Activated T-cell treated with anti-CD3 and anti-CD28 coated beads, Interleukin-2, amount 50 U/mL, for 72 hours (primary cell): ENCODE measurements at regions not wholly inside any gene's neighbourhood (a gene's known extent, or its start where the extent isn't known, plus 50 kb on each side); places are given as distances from the start of the nearest gene placed in this dataset.

Source experiments
- ATAC-seq, 2 donors: fragments of 150-1000 bp; cut with Tn5 transposase; replicated peaks in 1 of 2; 2 replicates each; pipeline ENCODE4 v1.10.0; 2021; ENCODE audit warnings: moderate library complexity in 2 of 2, mild to moderate bottlenecking in 1 of 2
- DNase-seq, 2 donors: peaks; one replicate each; pipeline ENCODE4 v3.0.0; 2021 to 2022; ENCODE audit warnings: mixed read lengths in 1 of 2
- H3K27ac Mint-ChIP-seq: one replicate; pipeline ENCODE4 v1.8.0; 2022; ENCODE audit warnings: mild to moderate bottlenecking, moderate library complexity, mixed read lengths
- H3K27me3 Mint-ChIP-seq: one replicate; pipeline ENCODE4 v1.8.0; 2022; ENCODE audit warnings: low read depth, mixed read lengths
- H3K36me3 Mint-ChIP-seq, 2 donors: one replicate each; pipeline ENCODE4 v1.8.0; 2022; ENCODE audit warnings: mixed read lengths in 2 of 2, mild to moderate bottlenecking in 1 of 2; ENCODE audit not compliant: insufficient read depth in 2 of 2
- H3K4me1 Mint-ChIP-seq: one replicate; pipeline ENCODE4 v1.8.0; 2022; ENCODE audit warnings: low read depth, mixed read lengths
- H3K4me3 Mint-ChIP-seq, 2 donors: one replicate each; pipeline ENCODE4 v1.8.0; 2022; ENCODE audit warnings: mild to moderate bottlenecking in 2 of 2, mixed read lengths in 2 of 2, moderate library complexity in 2 of 2
- H3K9me3 Mint-ChIP-seq, 2 donors: one replicate each; pipeline ENCODE4 v1.8.0; 2022; ENCODE audit warnings: mixed read lengths in 2 of 2

DNA sequence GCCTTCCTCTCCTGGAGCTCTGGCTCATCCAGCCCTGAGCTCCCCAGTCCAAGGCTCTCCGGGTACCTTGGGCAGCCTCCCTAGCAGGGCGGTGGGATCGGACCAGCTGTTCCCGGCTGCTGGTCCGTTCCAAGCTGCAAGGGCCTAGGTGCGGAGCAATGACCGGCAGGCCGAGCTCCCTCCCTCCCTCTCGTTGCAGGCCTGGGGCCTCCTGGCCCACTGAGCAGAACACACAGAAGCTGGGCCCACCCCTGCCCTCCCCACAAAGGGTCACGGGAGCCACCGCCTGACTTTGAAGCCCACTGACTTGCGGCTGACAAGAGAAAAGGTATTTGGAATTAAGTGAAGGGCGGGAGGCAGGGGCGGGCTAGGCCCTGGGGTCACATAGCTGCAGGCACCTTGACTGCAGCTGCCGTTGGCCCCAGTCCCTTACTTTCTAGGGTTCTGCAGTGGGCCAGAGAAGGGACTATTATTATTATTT lies 104.7 kb upstream of the IER5L start:
- no peaks in the 10 kb centered on the region for H3K27me3 Mint-ChIP-seq
- no peak overlapping the region for H3K4me3 Mint-ChIP-seq
- no peaks in the 10 kb centered on the region for H3K9me3 Mint-ChIP-seq
- H3K27ac Mint-ChIP-seq, result no peak overlapping the region
- H3K4me1 Mint-ChIP-seq, result no peaks in the 10 kb centered on the region
- H3K36me3 Mint-ChIP-seq, result no peaks in the 10 kb centered on the region
- DNase-seq (no peak), ATAC-seq (no peak)

DNA sequence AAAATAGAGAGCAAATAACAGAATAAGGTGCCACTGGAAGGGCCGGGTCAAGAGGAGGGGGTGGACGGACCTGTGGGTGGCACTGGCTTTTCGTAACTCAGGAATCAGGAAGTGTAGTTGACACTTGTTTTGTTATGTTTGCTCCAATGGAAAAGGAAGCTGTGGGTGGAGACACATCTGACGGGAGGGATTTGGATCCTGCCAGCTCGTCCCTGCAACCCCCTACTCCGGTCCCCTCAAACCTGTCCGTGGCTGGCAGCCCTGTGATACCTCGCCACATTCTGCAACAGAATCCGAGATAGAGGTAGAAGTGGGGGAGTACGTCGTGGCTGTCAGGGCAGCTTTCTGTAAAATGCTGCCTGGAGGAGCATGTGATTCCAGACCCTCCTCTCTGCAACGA lies 104.2 kb upstream of the IER5L start:
- Mint-ChIP-seq H3K4me1 (no peaks in the 10 kb centered on the region), H3K36me3 (no peaks in the 10 kb centered on the region), H3K9me3 (no peaks in the 10 kb centered on the region), H3K27ac (no peak overlapping the region), H3K27me3 (no peaks in the 10 kb centered on the region), H3K4me3 (no peak overlapping the region)
- DNase-seq (no peak), ATAC-seq (no peak)

DNA sequence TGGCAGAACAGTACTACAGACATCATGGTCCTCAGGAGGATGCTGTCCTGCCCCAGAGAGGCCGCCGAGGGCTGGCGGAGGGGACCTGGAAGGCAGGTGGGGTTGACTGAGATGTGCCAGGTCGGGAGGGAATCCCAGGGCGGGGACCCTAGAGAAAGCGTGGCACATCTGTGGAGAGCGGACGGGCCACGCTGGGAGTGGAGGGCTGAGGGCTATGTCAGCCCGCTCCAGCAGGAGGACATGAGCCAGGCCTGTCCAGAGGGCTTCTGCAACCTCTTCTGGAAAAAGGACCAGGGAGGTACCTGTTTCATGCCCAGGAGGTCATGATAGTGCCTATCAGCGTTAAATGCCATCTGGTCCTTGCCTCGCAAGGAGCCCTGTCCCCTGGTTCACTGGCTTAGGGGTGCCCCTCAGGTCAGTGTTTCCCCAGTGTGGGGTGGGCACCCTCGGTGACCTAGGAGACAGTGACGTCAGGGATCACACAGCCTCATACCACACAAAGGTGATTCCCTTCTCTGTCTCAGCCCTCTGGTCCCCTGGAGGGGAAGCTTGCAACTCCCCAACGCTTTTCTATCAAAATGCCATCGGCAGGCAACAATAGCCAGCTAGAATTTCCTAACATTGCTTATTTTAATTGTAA lies 103.6 kb upstream of the IER5L start:
- no peak overlapping the region for H3K27ac Mint-ChIP-seq
- H3K27me3 Mint-ChIP-seq, result peaks cover 4% of the 10 kb centered on the region
- ATAC-seq (no peak), DNase-seq (no peak)
- no peak overlapping the region for H3K4me3 Mint-ChIP-seq
- H3K9me3 Mint-ChIP-seq, result no peaks in the 10 kb centered on the region
- H3K36me3 Mint-ChIP-seq, result no peaks in the 10 kb centered on the region
- H3K4me1 Mint-ChIP-seq, result no peaks in the 10 kb centered on the region

DNA sequence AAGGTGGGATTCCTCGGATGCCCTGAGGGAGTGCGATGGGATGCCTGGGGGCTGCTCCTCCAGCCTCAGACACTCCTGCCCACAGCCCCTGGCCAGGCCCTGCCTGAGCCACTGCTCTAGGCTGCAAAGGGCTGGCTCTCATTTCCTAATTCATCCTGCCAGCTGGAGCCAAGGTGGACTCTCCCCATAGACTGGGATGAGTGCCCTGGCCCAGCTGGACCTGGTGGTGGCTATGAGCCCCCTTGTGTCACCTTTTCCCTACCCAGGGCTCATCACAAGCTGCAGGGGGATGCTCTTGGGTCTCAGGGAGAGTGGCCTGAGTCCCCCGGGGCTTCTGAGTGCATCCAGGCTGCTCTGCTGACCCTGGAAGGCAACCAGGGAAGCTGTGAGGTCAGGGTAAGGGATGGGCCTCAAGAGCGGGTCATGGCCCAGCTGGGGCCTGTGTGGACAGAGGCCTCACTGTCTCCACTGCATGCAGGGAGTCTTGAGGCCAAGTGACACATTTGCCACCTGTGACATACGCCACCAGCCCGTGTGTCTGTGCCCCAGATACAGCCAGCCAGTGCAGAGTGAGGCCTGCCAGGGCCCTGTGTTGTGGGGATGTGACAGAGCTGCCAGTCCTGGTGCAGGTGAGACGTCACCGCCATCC lies 102.7 kb upstream of the IER5L start:
- H3K9me3 Mint-ChIP-seq, result no peaks in the 10 kb centered on the region
- no peaks in the 10 kb centered on the region for H3K36me3 Mint-ChIP-seq
- no peaks in the 10 kb centered on the region for H3K4me1 Mint-ChIP-seq
- H3K27ac Mint-ChIP-seq, result no peak overlapping the region
- no peak overlapping the region for H3K4me3 Mint-ChIP-seq
- H3K27me3 Mint-ChIP-seq, result peaks cover 6% of the 10 kb centered on the region
- ATAC-seq, result no peak
- DNase-seq, result no peak

DNA sequence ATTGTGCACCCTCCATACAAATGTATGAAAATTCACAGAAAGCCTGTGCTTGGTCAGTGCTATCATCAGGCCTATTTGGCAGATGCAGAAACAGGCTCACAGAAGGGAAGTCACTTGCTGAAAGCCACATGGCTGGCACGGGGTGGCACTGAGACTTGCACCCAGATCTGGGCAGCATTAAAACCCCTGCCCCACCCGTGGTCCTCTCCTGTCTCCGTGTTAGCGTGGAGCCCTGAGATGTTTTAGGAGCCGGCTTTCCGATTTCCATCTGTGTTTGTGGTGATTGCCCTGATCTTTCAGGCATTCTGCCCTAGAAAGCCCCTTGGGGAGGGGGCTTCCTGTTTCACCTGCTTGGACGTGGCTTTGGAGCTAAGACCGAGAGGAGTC lies 102.2 kb upstream of the IER5L start:
- Mint-ChIP-seq H3K36me3 (no peaks in the 10 kb centered on the region), H3K27ac (no peak overlapping the region), H3K4me3 (no peak overlapping the region), H3K9me3 (no peaks in the 10 kb centered on the region), H3K27me3 (peaks cover 6% of the 10 kb centered on the region), H3K4me1 (no peaks in the 10 kb centered on the region)
- DNase-seq (no peak), ATAC-seq (no peak)

DNA sequence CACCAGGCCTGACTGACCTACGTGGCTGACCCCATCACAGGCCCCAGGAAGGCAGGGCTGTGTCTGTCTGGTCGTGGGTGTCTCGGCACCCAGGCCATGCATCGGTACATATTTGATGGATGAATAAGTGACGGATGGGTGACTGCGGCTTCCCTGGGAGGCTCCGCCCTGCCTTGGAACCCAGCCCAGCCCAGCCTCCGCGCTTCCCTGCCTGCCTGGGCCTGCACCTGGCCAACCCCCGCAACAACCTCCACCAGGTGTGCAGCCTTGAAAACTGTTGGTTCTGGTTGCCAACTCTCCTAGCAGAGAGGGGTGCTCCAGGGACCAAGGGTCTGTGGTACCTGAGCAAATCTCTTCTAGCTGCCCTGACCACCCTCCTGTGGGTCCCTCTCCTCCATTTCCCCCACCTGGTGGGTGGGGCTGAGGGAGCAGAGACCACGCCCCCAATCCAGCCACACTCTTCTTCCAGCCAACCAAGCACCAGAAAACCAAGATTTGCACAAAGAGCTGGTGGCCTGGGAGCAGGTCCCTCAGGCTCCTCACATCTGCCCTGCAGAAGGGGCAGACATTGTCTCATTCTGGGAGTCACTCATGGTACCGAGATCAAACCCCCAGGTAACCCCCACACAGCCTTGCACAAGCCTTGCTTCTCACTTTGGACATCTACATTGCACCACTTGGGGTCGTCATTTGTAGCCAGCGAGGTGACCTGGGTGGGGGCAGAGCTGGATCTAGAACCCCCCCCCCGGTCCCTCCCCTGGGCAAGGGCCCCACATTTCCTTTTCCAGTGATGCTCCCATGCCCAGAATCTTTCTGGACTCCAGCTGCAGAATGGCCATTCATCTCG lies 100.6 kb upstream of the IER5L start:
- H3K4me1 Mint-ChIP-seq, result no peaks in the 10 kb centered on the region
- DNase-seq (no peak), ATAC-seq (no peak)
- no peak overlapping the region for H3K27ac Mint-ChIP-seq
- no peaks in the 10 kb centered on the region for H3K9me3 Mint-ChIP-seq
- no peak overlapping the region for H3K4me3 Mint-ChIP-seq
- no peaks in the 10 kb centered on the region for H3K36me3 Mint-ChIP-seq
- H3K27me3 Mint-ChIP-seq, result peaks cover 6% of the 10 kb centered on the region

DNA sequence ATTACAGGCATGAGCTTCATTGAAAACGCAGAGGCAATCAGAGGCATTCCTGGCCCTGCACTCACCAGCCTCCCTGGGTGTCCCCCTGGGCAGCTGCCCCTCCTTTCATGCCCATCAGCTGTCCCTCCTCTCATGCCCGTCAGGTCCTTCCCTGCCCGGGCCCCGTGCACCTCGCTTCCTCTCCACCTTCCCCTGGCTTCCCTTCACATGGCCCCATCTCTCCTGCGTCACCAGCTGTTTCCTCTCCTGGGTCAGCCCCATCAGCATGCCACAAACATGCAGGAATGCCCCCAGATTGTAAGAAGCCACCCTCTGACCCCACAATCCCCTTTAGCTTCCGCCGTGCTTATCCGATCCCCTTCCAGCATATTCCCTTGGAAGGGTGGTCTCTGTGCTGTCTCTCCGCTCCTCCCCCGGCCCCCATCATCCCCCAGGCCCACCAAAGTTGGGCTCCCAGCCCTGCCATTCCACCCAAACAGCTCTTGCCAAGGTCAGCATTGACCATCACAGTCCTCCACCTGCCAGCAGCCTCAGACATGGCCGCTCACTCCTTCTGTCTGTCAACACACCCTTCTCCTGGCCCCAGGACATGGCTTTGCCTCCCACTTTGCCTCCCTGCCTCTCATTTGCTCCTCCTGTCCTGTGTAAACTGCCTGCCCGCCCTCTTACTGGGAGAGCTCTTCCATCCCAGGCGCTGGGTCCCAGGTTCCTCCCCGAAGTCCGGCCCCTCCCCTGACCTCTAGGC lies 98.6 kb upstream of the IER5L start:
- ATAC-seq (no peak), DNase-seq (no peak)
- Mint-ChIP-seq H3K4me1 (peaks cover 8% of the 10 kb centered on the region), H3K4me3 (no peak overlapping the region), H3K36me3 (no peaks in the 10 kb centered on the region), H3K9me3 (no peaks in the 10 kb centered on the region), H3K27ac (no peak overlapping the region), H3K27me3 (peaks cover 6% of the 10 kb centered on the region)

DNA sequence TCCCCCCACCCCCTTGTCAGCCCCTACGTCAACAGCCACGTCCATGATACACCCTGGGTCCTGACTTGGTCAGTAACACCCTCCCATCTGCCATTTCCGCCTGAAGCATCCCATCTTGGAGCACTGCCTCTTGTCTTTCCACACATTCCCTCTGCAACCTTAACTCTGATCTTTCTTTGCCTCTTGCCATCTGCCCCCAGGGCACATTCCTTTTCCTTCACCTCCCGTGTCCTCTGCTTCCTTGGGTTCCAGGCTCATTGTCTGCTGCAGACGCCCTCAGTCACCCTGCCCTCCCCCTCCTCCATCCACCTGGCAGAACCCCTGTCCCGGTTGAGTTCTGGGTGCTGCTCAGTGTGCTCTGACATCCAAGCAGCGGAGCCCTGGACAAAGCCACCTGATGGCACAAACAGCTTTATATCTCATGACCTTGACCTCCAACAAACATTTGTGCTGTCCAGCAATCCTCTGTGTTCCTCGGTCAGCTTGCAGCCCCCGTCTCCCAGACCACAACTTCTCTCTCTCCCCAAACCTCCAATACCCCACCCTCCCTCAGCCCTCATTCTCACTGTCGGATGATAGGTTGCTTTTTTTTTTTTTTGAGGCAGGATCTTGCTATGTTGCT lies 97.7 kb upstream of the IER5L start:
- Mint-ChIP-seq H3K9me3 (no peaks in the 10 kb centered on the region), H3K27ac (no peak overlapping the region)
- DNase-seq, result no peak

DNA sequence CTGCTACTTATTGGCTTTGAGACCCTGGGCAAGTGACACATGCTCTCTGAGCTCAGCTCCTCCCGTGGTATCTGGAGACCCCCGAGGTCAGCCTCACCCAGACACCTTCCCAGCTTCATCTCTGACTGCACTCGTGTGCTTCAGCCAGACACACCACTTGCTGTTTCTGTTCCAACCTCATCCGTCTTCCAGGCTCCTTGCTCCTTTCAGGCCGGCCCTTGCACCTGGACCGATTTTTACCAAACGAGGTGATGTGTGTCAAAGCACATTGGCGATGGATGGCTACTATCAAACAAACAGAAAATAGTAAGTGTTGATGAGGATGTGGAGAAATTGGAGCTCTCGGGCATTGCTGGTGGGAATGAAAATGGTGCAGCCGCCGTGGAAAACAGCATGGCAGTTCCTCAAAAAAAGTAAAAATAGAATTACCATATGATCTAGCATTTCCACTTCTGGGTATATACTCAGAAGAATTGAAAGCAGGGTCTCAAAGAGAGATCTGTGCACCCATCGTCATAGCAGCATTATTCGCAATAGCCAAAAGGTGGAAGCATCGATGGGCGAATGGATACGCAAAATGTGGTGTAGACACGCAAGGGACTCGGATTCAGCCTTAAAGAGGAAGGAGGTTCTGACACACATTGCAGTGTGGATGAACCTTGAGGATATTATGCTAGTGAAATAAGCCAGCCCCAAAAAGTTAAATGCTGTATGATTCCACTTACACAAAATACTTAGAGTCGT lies 96.1 kb upstream of the IER5L start:
- Mint-ChIP-seq H3K9me3 (no peaks in the 10 kb centered on the region), H3K4me3 (no peak overlapping the region), H3K4me1 (peaks cover 28% of the 10 kb centered on the region), H3K27me3 (peaks cover 6% of the 10 kb centered on the region), H3K27ac (no peak overlapping the region), H3K36me3 (no peaks in the 10 kb centered on the region)
- DNase-seq, result no peak
- no peak for ATAC-seq

More for the DNA sequence above, 97.7 kb upstream of the IER5L start:
- peaks cover 17% of the 10 kb centered on the region for H3K4me1 Mint-ChIP-seq
- ATAC-seq, result no peak
- H3K4me3 Mint-ChIP-seq, result no peak overlapping the region
- H3K36me3 Mint-ChIP-seq, result no peaks in the 10 kb centered on the region
- H3K27me3 Mint-ChIP-seq, result peaks cover 6% of the 10 kb centered on the region

DNA sequence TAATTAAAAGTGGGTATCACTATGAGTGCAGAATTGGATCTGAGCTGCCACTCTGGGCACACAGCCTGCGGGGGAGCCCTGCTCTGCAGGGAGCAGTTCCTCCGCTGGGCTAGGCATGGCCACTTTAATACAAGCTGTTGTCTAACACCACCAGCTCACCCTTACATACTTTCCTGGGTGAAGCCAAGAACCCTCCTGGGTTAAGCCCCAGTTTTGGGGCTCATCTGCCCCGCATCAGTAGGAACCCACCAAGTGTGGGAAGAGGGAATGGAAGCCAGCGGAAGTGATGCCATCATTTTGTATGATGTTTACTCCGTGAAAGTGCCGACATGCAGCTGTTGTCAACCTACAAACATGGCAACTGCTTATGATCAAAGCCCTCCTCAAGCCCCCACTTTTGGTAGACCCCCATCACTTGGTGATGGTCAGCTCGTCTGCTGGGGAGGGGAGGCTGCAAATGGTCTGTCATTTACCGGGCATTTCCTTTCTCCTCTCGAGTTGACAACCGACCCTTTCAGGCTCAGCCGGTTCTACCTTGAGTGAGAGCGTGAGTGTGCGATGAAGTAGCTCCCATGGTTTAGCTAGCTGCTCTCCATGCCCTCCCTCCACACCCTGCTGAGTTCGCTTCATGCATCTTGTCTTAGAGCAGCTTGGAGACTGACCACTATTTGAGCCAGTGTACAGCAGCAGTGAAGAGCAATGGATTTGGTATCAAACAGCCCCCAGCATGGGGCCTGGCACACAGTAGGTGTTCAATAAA lies 95.3 kb upstream of the IER5L start:
- no peak for DNase-seq
- Mint-ChIP-seq H3K27me3 (peaks cover 6% of the 10 kb centered on the region), H3K4me3 (no peak overlapping the region), H3K36me3 (no peaks in the 10 kb centered on the region), H3K4me1 (peaks cover 28% of the 10 kb centered on the region), H3K9me3 (no peaks in the 10 kb centered on the region), H3K27ac (no peak overlapping the region)
- no peak for ATAC-seq

DNA sequence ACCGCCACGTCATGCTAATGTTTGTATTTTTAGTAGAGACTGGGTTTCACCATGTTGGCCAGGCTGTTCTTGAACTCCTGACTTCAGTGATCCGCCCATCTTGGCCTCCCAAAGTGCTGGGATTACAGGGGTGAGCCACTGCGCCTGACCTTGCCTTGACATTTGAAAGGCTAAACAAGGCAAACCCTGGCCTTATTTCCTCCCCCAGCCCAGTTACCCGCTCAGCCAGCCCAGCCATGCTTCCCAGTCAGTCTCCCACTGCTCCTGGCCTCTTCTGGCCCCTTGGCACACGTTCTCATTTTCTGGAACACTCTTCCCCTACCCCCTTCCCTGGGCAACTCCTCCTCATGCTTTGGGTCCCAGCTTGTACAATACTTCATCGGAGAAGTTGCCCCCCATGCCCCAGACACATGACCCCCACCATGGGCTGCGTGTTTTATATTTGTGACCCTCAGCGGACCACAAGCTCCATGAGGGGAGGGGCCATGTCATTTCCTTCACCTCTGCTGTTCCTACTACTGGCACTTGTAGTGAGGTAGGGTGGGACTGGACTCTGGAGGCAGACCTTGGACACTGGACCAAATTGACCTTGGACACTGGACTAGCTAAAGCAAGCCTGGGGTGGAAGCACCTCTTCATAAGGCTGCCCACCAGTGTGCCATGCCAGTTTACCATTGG lies 94.4 kb upstream of the IER5L start:
- no peak overlapping the region for H3K4me3 Mint-ChIP-seq
- ATAC-seq, result no peak

More for the DNA sequence above, 94.4 kb upstream of the IER5L start:
- Mint-ChIP-seq H3K27ac (no peak overlapping the region), H3K9me3 (no peaks in the 10 kb centered on the region), H3K4me1 (peaks cover 28% of the 10 kb centered on the region), H3K27me3 (peaks cover 6% of the 10 kb centered on the region), H3K36me3 (no peaks in the 10 kb centered on the region)
- no peak for DNase-seq
